Activated T-cell treated with anti-CD3 and anti-CD28 coated beads, Interleukin-2, amount 50 U/mL, for 72 hours (primary cell): ENCODE measurements at regions not wholly inside any gene's neighbourhood (a gene's known extent, or its start where the extent isn't known, plus 50 kb on each side); places are given as distances from the start of the nearest gene placed in this dataset.
A peak's percentile ranks its signal among the peaks of the same experiment; 100 is the strongest.

Source experiments
- ATAC-seq, 2 donors: fragments of 150-1000 bp; cut with Tn5 transposase; replicated peaks in 1 of 2; 2 replicates each; pipeline ENCODE4 v1.10.0; 2021; ENCODE audit warnings: moderate library complexity in 2 of 2, mild to moderate bottlenecking in 1 of 2
- DNase-seq, 2 donors: peaks; one replicate each; pipeline ENCODE4 v3.0.0; 2021 to 2022; ENCODE audit warnings: mixed read lengths in 1 of 2
- H3K27ac Mint-ChIP-seq: one replicate; pipeline ENCODE4 v1.8.0; 2022; ENCODE audit warnings: mild to moderate bottlenecking, moderate library complexity, mixed read lengths
- H3K27me3 Mint-ChIP-seq: one replicate; pipeline ENCODE4 v1.8.0; 2022; ENCODE audit warnings: low read depth, mixed read lengths
- H3K36me3 Mint-ChIP-seq, 2 donors: one replicate each; pipeline ENCODE4 v1.8.0; 2022; ENCODE audit warnings: mixed read lengths in 2 of 2, mild to moderate bottlenecking in 1 of 2; ENCODE audit not compliant: insufficient read depth in 2 of 2
- H3K4me1 Mint-ChIP-seq: one replicate; pipeline ENCODE4 v1.8.0; 2022; ENCODE audit warnings: low read depth, mixed read lengths
- H3K4me3 Mint-ChIP-seq, 2 donors: one replicate each; pipeline ENCODE4 v1.8.0; 2022; ENCODE audit warnings: mild to moderate bottlenecking in 2 of 2, mixed read lengths in 2 of 2, moderate library complexity in 2 of 2
- H3K9me3 Mint-ChIP-seq, 2 donors: one replicate each; pipeline ENCODE4 v1.8.0; 2022; ENCODE audit warnings: mixed read lengths in 2 of 2

- Mint-ChIP-seq H3K27ac (no peak overlapping the region), H3K36me3 (peaks cover 0 to 1% of the 10 kb centered on the region in 2 donors), H3K27me3 (peaks cover 14% of the 10 kb centered on the region), H3K9me3 (no peaks in the 10 kb centered on the region), H3K4me3 (peak overlapping the region in 1 of 2 donors; percentile 14), H3K4me1 (no peaks in the 10 kb centered on the region)
- no peak for ATAC-seq
- peak in 1 of 2 donors; percentile 0 for DNase-seq
These were observed 58.9 kb upstream of the NUPR2 start for GRCh38 chr7:56174875-56175760.

- ATAC-seq (no peak), DNase-seq (no peak)
- Mint-ChIP-seq H3K27ac (no peak overlapping the region), H3K27me3 (peaks cover 14% of the 10 kb centered on the region), H3K9me3 (no peaks in the 10 kb centered on the region), H3K36me3 (peaks cover 0 to 1% of the 10 kb centered on the region in 2 donors), H3K4me3 (no peak overlapping the region), H3K4me1 (no peaks in the 10 kb centered on the region)
These were observed 58.2 kb upstream of the NUPR2 start for GRCh38 chr7:56174346-56174874.
